HPDE6-E6E7 (cell line): ENCODE measurements at regions not wholly inside any gene's neighbourhood (a gene's known extent, or its start where the extent isn't known, plus 50 kb on each side); places are given as distances from the start of the nearest gene placed in this dataset.

Experiments
- DNase-seq: peaks from one replicate; pipeline ENCODE4 v3.0.0; 2011; ENCODE audit warnings: missing footprints; ENCODE audit errors: extremely low spot score

GRCh38 chr22:48456449-48456848 lies 1371.2 kb downstream of the BRD1 start:
- DNase-seq = no peak

DNA sequence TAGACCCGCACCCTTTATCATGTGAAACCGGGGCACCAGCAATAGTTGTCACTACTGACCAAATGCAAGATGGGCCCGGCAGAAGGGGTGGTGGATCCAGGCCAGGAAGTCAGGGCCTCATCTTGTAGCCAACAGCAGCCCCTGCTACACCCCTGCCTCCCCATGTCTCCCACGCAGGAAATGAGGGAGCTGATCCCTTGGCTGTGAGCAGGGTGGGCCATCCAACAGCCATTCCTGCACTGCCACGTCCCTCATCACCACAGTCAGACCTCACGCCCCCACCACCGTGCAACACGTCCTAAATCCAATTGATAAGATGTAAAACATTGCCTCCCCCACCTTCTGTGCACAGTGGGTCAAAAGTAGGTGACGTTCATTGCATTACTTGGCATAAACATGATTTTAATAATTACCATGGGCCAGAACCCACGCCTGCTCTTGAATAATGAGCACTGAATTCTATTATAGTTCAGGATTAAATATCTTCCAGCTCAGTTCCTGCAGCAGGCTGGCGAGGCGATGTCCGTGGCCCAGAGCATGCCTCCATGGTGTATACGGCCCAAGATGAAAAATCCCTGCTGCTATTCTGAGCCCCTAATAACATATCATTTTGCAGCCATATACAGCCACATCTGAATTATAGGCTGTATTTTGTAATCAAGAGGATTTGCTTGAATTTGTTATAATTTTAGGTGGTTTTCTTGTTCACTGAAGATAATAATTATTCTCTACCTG lies 1373.8 kb downstream of the BRD1 start:
- DNase-seq = no peak

- DNase-seq = no peak
These were observed 1374.5 kb downstream of the BRD1 start for GRCh38 chr22:48453171-48453570.

DNA sequence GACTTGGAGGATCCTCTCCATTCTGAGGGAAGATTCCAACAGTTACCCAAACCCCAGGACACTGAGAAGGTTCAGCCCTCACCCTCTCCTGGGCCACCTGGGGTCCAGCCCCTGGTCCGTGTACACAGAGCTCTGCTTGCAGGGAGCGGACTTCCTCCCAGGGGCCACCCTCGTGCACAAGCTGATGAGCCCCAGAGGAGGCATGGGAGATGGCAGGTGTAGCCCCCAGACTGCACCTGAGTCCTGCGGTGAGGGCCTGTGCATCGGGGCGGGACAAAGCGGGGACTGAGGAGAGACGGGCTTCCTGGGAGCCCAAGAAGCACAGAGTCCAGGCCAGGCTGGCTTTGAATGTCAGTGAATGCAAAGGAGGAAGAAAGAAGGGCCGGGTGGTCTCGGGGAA lies 1374.9 kb downstream of the BRD1 start:
- DNase-seq = no peak

GRCh38 chr22:48451891-48452290 lies 1375.8 kb downstream of the BRD1 start:
- no peak for DNase-seq

DNA sequence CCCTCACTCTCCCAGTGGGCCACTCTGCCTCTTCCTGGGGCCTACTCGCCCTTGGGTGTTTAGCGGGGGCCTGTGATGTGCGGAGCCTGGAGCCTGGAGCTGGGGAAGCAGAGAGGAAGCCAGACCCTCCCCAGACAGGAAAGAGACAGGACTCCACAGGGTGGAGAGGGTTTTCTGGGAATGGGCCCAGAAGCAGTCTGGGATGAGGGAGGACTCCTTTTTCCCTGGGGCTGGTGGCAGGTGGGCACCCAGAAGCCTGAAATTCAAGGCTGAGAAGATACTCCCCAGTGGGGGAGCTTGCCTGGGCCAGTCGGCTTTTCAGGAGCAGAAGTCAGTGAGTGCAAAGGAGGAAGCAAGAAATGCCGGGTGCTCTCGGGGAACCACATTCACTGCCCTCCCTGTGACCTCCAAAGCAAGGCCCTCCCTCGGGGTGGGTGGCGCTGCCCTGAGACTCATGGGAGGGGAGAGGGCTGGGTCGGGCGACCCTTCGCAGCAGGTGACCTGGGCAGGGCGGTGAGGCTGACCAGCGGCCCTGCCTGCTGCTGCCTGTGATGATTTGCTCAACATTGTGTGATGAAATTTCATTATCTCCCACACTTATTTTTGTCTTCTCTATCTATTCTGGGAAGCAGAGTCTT lies 1377.4 kb downstream of the BRD1 start:
- DNase-seq = no peak

GRCh38 chr22:48449466-48450187 lies 1378.0 kb downstream of the BRD1 start:
- no peak for DNase-seq

GRCh38 chr22:48448821-48449220 lies 1378.9 kb downstream of the BRD1 start:
- DNase-seq = no peak

DNA sequence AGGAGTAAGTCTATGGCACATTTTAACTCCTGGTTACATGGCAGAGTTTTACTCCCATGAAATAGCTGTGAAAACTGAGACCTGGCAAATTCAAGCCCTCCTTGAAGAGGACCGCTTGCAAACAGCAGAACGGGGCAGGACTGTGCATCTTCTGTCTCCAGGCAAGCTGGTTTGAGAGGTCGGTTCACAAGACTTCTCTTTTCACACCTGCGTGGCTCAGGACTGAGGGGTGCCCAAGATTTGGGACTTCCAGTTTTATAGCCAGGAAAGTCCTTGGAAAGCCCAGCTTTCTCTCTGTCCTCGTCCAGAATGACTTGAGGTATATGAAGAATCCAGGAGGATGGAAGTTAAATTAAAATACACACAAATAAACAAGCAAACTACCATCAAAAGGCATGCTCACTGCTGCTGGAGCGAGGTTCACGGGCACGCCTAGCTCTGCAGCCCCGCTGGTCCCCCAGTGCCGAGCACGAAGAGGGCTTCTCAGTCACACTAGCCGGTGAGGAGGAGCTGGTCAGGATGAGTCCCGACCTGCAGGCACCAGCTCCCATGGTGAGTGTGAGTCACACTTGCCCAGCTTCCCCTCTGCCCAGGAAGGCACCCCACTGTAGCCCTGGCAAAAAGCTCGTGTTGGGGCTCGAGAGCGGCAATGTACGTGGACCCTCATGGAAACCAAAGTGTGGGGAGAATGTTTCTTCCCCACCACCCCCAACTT lies 1382.4 kb downstream of the BRD1 start:
- no peak for DNase-seq

DNA sequence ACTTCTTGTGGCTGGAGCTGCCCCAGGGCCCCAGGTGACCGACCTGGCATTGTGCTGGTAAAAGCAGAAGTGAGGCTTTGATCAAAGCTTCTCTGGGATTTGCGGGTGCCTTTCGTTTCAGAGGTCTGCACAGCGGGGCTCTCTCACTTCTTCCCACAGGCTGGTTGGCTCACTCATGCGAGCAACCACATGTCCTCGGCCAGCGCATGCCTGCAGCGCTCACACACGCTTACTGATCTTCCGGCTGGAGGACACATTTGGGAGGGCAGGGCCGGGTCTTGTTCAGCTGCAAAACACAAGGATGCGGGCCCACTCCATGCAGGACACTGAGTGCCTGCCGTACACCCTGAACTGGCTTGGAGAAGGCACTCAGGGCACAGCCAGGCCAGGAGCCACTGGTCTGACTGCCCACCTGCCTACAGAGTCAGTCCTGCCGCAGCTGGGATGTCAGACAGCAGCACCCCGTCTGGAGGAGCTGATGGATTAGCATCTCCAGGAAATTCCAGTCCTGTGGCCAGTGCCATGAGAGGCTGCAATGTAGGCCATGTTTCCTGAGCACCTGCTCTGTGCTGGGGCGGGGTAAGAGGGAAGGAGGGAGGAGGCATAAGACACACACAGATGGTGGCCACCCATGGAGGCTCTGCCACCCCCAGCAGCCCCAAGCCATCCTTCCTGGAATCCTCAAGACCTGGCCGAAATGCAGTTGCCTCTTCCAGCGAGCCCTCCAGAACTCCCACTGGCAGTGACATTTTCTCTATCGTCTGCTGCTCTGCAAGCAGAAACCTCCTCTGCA lies 1383.2 kb downstream of the BRD1 start:
- DNase-seq = no peak

DNA sequence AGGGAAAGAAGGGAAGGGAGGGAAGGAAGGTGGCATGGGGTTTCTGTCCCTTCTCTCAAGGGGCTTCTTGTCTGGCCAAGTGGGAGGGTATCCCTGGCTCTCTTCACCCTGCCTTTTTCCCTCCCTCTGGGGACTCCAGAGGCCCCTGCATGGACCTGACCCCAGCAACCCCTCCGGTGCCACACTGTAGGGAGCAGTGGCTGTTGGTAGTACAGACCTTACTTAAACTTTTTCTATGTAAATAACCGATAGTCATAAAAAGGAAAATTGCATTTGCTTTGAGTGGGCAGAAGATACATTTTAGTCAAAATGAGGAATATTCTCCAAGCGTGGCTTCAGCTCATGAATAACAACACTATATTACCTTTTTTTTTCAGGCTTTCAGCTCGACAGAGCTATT lies 1384.0 kb downstream of the BRD1 start:
- no peak for DNase-seq

- no peak for DNase-seq
These were observed 1385.0 kb downstream of the BRD1 start for GRCh38 chr22:48442663-48443062.

GRCh38 chr22:48441553-48441850 lies 1386.2 kb downstream of the BRD1 start:
- DNase-seq = no peak

GRCh38 chr22:48440673-48441552 lies 1386.8 kb downstream of the BRD1 start:
- no peak for DNase-seq

DNA sequence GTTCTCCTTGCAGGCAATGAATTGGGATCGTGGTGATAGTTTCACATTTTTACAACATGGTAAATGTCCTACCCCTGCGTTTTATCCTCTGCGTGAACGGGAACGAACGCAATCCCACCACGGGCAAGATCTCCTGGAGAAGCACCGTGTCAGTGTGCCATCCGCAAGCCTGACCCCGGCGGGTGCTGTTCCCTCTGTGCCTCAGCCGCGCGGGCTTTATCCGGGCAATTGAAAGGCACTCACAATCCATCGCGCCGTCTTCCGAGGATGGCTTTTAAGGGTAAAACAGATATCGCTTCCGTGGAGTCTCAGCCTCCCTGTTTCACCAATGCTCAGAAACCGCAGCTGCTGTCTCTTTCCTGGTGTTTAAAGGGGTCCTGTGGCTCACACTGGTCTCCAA lies 1387.5 kb downstream of the BRD1 start:
- no peak for DNase-seq

GRCh38 chr22:48439560-48440135 lies 1388.0 kb downstream of the BRD1 start:
- DNase-seq = no peak

DNA sequence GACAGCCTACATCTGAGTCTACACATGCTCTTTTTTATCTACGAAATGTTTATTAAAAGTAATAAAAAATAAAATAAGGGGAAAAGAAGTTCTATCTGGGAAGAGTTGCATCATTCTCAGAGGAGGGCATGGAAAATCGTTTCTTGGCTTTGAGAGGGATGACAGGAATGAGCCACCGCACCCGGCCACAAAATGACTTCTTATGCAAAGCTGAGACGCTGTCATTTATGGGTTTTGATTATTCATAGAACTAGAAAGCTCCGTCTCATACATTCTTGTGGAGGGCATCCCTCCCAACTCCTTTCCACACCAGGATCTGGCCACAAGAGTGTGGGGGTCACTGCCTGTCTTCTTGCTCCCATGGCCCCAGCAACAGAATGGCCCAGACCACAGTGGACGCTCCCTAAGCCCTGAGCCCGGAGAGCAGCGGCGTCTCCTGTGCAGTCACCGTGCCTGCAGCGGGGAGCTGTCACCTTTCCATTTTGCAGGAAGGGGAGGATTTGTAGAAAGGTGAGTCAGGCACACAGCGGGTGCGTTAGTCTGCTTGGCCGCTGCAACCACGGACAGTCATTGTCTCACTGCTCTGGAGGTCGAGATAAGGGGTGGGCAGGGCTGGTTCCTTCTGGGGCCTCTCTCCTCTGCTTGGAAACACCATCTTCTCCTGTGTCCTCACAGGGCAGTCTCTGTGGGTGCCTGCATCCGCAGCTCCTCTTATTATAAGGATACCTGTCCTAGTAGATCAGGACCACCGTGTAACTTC lies 1388.7 kb downstream of the BRD1 start:
- no peak for DNase-seq

GRCh38 chr22:48438096-48438495 lies 1389.6 kb downstream of the BRD1 start:
- no peak for DNase-seq

DNA sequence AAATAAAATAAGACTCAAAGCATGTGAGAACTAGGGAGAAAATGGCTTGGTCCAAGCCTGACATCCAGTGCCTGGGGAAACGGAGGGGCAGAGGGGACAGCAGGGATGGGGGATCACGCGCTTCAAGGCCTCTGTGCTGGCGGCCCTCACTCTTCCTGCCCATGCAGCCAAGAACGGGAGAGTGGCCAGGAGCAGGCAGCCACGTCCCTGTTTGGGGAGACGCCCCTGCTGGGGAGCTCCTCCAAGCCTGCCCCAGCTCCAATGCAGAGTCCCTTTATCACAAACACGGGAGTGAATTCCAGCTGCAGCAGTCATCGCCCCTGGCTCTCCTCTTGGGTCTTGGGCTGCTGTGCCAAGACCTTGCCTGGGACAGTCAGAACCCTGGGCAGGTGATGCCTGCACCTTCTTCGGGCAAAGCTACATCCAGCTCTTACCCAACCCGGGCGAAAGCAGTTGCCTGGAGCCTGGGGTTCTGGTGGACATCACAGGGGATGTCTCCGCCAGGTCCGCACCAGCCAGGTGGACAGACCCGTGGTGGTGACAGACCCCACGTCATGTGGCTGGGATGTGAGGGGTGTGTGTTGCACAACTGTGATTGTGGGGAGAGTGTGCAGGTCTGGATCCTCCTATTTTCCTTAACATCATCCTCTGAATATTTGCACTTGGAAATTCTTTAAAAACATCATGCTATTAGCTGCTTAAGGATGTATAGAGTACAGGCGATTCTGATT lies 1391.3 kb downstream of the BRD1 start:
- no peak for DNase-seq
